ENCODE measurements at regions not wholly inside any gene's neighbourhood (a gene's known extent, or its start where the extent isn't known, plus 50 kb on each side); places are given as distances from the start of the nearest gene placed in this dataset.

- CTCF ChIA-PET (ENCODE audit: unreplicated experiment) = no interaction called here
- H3K4me3 ChIP-seq (ENCODE audit: low read depth, low read length, poor library complexity, severe bottlenecking) = no peak overlapping the region
- no peak overlapping the region for H3K4me2 ChIP-seq (ENCODE audit: low read length)
- no peak overlapping the region for H3K27ac ChIP-seq (ENCODE audit: low read depth, low read length, poor library complexity, severe bottlenecking)
- no TSS peak for BruUV-seq (replicated peaks)
- no peaks in the 10 kb centered on the region for H3K79me2 ChIP-seq (ENCODE audit: insufficient read depth, low read depth, low read length)
- no peak overlapping the region for H2AFZ ChIP-seq (ENCODE audit: low read length)
- no peaks in the 10 kb centered on the region for H3K36me3 ChIP-seq (ENCODE audit: insufficient read depth, low read length)
- no peaks in the 10 kb centered on the region for H4K20me1 ChIP-seq (ENCODE audit: insufficient read depth, low read length)
- POLR2A ChIA-PET = no interaction called here
- H3K9me3 ChIP-seq (ENCODE audit: low read length) = no peaks in the 10 kb centered on the region
- H3K4me1 ChIP-seq (ENCODE audit: insufficient read depth, low read length, poor library complexity, severe bottlenecking) = no peaks in the 10 kb centered on the region
- H3K9me2 ChIP-seq (ENCODE audit: insufficient read depth, low read length) = no peaks in the 10 kb centered on the region
- TF ChIP-seq CTCF (conservative IDR thresholded peaks at IDR 0.05; ENCODE audit: low read length) (no peak), EZH2phosphoT487 (IDR thresholded peaks at IDR 0.05; ENCODE audit: borderline replicate concordance, low read depth, low read length) (no peak)
- no peak for DNase-seq (ENCODE audit: low spot score)
- intact Hi-C loops (cut with micrococcal nuclease; ENCODE audit: unreplicated experiment) = no loop called here
Observed at GRCh38 chr16:51812945-51813344, 661.9 kb upstream of the SALL1 start.

- Histone ChIP-seq H3K4me1 (ENCODE audit: insufficient read depth, low read length, poor library complexity, severe bottlenecking) (no peaks in the 10 kb centered on the region), H3K4me3 (ENCODE audit: low read depth, low read length, poor library complexity, severe bottlenecking) (no peak overlapping the region), H2AFZ (ENCODE audit: low read length) (no peak overlapping the region), H3K27ac (ENCODE audit: low read depth, low read length, poor library complexity, severe bottlenecking) (no peak overlapping the region), H3K79me2 (ENCODE audit: insufficient read depth, low read depth, low read length) (no peaks in the 10 kb centered on the region), H3K36me3 (ENCODE audit: insufficient read depth, low read length) (no peaks in the 10 kb centered on the region), H3K9me2 (ENCODE audit: insufficient read depth, low read length) (no peaks in the 10 kb centered on the region), H3K4me2 (ENCODE audit: low read length) (no peak overlapping the region), H3K9me3 (ENCODE audit: low read length) (no peaks in the 10 kb centered on the region), H4K20me1 (ENCODE audit: insufficient read depth, low read length) (no peaks in the 10 kb centered on the region)
- TF ChIP-seq EZH2phosphoT487 (IDR thresholded peaks at IDR 0.05; ENCODE audit: borderline replicate concordance, low read depth, low read length) = no peak
- TF ChIP-seq CTCF (conservative IDR thresholded peaks at IDR 0.05; ENCODE audit: low read length) = no peak
- ChIA-PET POLR2A (interaction anchor here (0.6 to 0.7 kb wide), 2 partner anchors 160 to 820 kb away, joined by 3 read pairs; no protein-coding TSS in a partner anchor), CTCF (ENCODE audit: unreplicated experiment) (no interaction called here)
- intact Hi-C loops (cut with micrococcal nuclease; ENCODE audit: unreplicated experiment) = no loop called here
- DNase-seq (ENCODE audit: low spot score) = no peak
- BruUV-seq (replicated peaks) = no TSS peak
Observed at GRCh38 chr16:51807551-51807950, 656.5 kb upstream of the SALL1 start.

- TF ChIP-seq CTCF (conservative IDR thresholded peaks at IDR 0.05; ENCODE audit: low read length) = no peak
- TF ChIP-seq EZH2phosphoT487 (IDR thresholded peaks at IDR 0.05; ENCODE audit: borderline replicate concordance, low read depth, low read length) = no peak
- Histone ChIP-seq H3K4me1 (ENCODE audit: insufficient read depth, low read length, poor library complexity, severe bottlenecking) (no peaks in the 10 kb centered on the region), H3K27ac (ENCODE audit: low read depth, low read length, poor library complexity, severe bottlenecking) (no peak overlapping the region), H3K9me2 (ENCODE audit: insufficient read depth, low read length) (no peaks in the 10 kb centered on the region), H3K4me3 (ENCODE audit: low read depth, low read length, poor library complexity, severe bottlenecking) (no peak overlapping the region), H3K79me2 (ENCODE audit: insufficient read depth, low read depth, low read length) (no peaks in the 10 kb centered on the region), H3K9me3 (ENCODE audit: low read length) (no peaks in the 10 kb centered on the region), H4K20me1 (ENCODE audit: insufficient read depth, low read length) (no peaks in the 10 kb centered on the region), H3K36me3 (ENCODE audit: insufficient read depth, low read length) (no peaks in the 10 kb centered on the region), H3K4me2 (ENCODE audit: low read length) (no peak overlapping the region), H2AFZ (ENCODE audit: low read length) (no peak overlapping the region)
- no peak for DNase-seq (ENCODE audit: low spot score)
- ChIA-PET POLR2A (no interaction called here), CTCF (ENCODE audit: unreplicated experiment) (no interaction called here)
- no TSS peak for BruUV-seq (replicated peaks)
- intact Hi-C loops (cut with micrococcal nuclease; ENCODE audit: unreplicated experiment) = no loop called here
Observed at GRCh38 chr16:51801635-51802034, 650.6 kb upstream of the SALL1 start.

All from OCI-LY7 (cell line).